ENCODE measurements at regions not wholly inside any gene's neighbourhood (a gene's known extent, or its start where the extent isn't known, plus 50 kb on each side); places are given as distances from the start of the nearest gene placed in this dataset.
"Not testable (repeated sequence)": the region's sequence is repeated elsewhere in the genome, so short reads cannot be mapped to it uniquely, and the experiment has no call there.

DNA sequence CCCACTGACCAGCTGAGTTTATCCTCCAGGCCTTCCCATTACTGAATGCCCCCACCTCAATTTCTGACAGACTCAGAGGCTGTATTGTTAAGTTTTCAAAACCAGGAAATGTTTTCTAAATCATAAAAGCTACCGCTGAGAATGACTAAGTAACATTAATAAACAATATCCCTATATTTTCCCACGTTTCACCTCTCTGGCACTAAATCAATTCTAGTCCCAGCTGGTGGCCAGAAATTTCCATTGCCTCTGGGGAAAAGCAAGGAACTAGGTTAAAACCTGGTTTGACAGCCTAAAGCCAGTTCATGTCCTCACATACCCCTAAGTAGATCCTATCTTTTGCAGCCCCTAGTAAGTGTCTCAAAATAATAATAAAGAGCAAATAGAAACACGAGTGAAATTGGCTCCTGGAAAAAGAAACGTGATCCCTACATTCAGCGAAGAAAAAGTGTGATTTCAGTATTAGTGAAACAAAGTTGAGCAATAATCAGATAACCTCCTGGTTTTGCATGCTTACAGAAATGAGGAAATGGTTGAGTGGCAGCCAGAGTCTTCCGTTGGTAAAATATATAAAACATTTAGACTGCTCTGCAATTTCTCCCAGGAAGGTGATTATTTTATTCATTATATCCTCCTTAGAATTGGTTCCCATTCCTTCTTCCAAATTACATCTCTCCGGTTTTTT lies 110.9 kb downstream of the ESM1 start:
- Mint-ChIP-seq H3K9me3 (no peaks in the 10 kb centered on the region), H3K4me1 (ENCODE audit: low read depth) (peaks cover 2% of the 10 kb centered on the region), H3K27ac (no peak overlapping the region), H3K36me3 (ENCODE audit: low read depth) (no peaks in the 10 kb centered on the region), H3K4me3 (no peak overlapping the region), H3K27me3 (ENCODE audit: low read depth) (peaks cover 74% of the 10 kb centered on the region)
- DNase-seq (ENCODE audit: low spot score) = no peak

DNA sequence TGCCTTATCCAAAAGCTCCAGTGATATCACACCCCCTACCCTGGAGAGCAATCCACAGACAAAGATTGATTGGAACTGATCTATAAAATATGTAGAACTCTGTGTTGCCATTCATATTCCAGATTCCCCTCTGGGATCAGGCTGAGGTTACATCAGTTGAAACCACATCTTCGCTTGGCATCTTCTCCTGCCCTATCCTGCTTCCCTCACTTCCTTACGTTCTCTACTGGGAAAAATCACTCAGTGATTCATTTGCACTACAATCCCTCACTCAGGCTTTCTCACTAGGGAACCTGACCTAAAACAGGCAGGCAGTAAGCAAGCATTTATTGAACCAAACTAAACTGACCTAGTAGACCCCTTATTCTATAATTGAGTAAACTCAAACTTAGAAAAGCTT lies 111.7 kb downstream of the ESM1 start:
- H3K27me3 Mint-ChIP-seq (ENCODE audit: low read depth) = peaks cover 77% of the 10 kb centered on the region
- H3K4me1 Mint-ChIP-seq (ENCODE audit: low read depth) = peaks cover 5% of the 10 kb centered on the region
- DNase-seq (ENCODE audit: low spot score) = no peak
- H3K36me3 Mint-ChIP-seq (ENCODE audit: low read depth) = no peaks in the 10 kb centered on the region
- H3K9me3 Mint-ChIP-seq = no peaks in the 10 kb centered on the region
- H3K27ac Mint-ChIP-seq = no peak overlapping the region
- no peak overlapping the region for H3K4me3 Mint-ChIP-seq

DNA sequence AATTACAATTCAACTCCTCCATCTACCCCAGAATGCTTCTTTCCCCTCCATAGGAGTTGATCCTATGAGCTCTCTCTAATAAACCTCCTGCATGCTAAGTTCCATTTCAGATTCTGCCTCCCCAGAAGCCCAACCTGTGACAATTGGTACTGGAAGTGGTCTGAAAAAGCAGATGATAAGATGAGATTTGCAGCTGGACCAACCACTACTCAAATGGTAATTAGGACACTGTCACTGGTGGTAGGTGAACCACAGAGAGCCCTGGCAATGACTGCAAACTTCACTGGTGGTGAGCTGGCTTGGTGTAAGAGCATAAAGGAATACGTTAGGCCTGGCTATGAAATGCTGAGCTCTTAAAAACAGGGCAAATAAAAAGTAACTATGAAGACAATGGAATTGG lies 112.6 kb downstream of the ESM1 start:
- Mint-ChIP-seq H3K36me3 (ENCODE audit: low read depth) (no peaks in the 10 kb centered on the region), H3K27ac (no peak overlapping the region), H3K27me3 (ENCODE audit: low read depth) (peaks cover 74% of the 10 kb centered on the region), H3K4me1 (ENCODE audit: low read depth) (peaks cover 12% of the 10 kb centered on the region), H3K4me3 (no peak overlapping the region), H3K9me3 (no peaks in the 10 kb centered on the region)
- DNase-seq (ENCODE audit: low spot score) = no peak

DNA sequence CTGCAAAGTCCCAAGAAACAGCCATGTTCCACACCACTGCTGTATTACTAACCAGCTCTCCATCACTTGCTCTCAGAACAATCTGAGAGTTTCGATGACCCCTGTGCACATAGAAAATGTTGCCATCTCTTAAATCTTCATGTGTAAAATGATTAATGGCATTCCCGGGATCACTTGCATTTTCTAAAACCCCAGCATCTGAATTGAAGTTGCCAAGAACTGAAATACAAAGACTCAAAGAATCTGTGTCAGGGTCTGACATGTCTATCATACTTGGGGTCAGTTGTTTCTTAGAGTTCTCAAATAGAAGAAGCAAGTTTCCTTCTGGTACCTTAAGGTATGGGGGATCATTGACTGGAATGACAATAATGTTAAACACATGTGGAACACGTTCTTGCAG lies 115.1 kb downstream of the ESM1 start:
- Mint-ChIP-seq H3K9me3 (no peaks in the 10 kb centered on the region), H3K27me3 (ENCODE audit: low read depth) (peaks cover 65% of the 10 kb centered on the region), H3K4me3 (no peak overlapping the region), H3K4me1 (ENCODE audit: low read depth) (peaks cover 15% of the 10 kb centered on the region), H3K27ac (no peak overlapping the region), H3K36me3 (ENCODE audit: low read depth) (no peaks in the 10 kb centered on the region)
- DNase-seq (ENCODE audit: low spot score) = no peak

DNA sequence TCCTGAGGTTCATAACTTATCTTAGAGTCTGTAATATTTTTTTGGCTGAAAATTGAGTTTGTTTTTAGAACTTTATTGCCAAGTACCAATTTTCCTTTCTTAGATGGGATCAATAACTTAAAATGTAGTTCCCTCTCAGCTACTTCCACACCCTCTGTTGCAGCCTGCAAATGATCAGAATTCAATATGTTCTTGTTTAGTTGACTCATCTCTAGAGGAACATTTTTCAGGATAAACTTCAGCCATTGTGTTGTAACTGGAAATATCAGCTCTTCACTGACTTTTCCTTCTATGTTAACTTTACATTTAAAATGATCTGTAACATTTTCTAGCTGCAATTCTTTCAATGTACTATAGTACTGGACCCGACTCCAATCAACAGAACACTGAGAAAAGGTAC lies 115.7 kb downstream of the ESM1 start:
- Mint-ChIP-seq H3K27ac (no peak overlapping the region), H3K36me3 (ENCODE audit: low read depth) (no peaks in the 10 kb centered on the region)
- DNase-seq (ENCODE audit: low spot score) = no peak

DNA sequence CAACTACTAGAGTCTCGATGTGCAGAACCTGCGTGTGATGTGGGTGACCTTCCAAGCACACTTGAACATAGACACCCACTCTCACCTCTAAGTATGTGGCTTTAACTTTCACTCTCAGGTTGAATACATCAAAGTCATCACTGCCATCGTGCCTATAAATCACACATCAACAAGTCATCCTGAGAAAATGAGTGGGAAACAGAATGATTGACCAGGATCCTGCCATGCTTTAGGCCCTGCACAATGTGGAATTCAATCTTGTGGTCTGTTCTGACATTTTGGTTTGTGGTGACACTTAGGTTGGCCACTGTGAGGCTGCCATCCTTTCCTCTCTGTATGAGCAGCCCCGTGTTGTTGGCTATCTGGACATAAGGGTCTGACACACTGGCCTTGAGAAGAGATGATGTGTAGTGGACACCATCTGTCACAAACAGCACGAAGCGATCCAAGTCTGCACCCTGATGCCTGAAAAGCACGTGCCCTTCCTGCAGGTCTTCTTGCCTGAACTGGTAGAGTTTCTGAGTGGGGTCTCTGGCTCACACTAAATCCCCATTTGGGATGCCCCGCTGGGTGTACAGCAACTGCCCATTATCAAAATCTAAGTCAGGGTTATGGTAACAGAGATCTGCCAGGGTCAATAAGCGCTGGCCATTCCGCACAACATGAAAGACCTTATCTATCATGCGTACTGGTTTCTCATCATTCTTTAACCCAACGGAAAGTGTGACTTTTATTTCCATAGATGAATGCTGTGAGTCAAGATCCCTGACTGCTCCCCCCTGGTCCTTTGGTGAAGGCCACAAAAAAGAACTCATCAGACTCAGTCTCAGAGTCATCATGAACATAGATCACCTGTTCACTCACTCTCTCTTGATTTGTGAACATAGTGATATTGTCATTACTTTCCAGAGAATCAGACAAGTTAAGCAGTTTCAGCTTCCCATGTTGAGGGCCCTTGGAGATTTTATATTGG lies 116.6 kb downstream of the ESM1 start:
- peaks cover 15% of the 10 kb centered on the region for H3K4me1 Mint-ChIP-seq (ENCODE audit: low read depth)
- no peak overlapping the region for H3K27ac Mint-ChIP-seq
- DNase-seq (ENCODE audit: low spot score) = peak; percentile 57
- H3K27me3 Mint-ChIP-seq (ENCODE audit: low read depth) = peaks cover 53% of the 10 kb centered on the region
- H3K4me3 Mint-ChIP-seq = no peak overlapping the region
- no peaks in the 10 kb centered on the region for H3K9me3 Mint-ChIP-seq
- H3K36me3 Mint-ChIP-seq (ENCODE audit: low read depth) = no peaks in the 10 kb centered on the region

More for the DNA sequence above, 115.7 kb downstream of the ESM1 start:
- Mint-ChIP-seq H3K9me3 (no peaks in the 10 kb centered on the region), H3K4me3 (no peak overlapping the region), H3K4me1 (ENCODE audit: low read depth) (peaks cover 15% of the 10 kb centered on the region), H3K27me3 (ENCODE audit: low read depth) (peaks cover 61% of the 10 kb centered on the region)

DNA sequence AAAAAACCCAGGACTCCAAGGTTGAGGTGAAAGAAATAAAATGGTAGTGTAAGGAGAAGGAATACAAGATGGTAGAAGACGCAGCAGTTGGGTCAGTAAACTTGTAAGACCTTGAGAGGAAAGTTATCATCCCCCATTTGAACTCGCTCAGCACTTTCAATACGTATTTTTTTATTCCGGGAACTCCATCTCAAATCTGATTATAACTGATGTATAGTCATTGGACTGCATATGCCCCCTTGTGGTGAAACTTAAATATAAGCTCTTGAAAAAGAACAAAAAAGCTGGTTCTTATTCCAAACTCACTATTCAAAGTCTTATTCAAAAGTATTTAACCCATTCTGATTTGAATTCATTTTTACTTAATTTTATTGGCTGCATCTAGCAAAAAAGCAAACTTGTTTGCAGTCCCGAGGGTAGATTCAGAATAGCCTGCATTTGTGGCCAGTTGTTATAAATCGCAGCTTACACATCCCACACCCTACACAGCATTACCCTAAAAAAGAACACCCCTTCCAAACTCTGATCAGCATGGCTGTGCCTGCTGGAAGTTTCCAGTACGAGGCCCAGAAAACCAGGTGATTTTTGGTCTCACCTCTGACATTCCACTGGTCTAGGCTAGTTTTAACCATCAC lies 118.0 kb downstream of the ESM1 start:
- Mint-ChIP-seq H3K36me3 (ENCODE audit: low read depth) (no peaks in the 10 kb centered on the region), H3K27ac (no peak overlapping the region), H3K4me1 (ENCODE audit: low read depth) (peaks cover 15% of the 10 kb centered on the region), H3K9me3 (no peaks in the 10 kb centered on the region), H3K4me3 (peak overlapping the region; percentile 2), H3K27me3 (ENCODE audit: low read depth) (peaks cover 52% of the 10 kb centered on the region)
- DNase-seq (ENCODE audit: low spot score) = no peak

DNA sequence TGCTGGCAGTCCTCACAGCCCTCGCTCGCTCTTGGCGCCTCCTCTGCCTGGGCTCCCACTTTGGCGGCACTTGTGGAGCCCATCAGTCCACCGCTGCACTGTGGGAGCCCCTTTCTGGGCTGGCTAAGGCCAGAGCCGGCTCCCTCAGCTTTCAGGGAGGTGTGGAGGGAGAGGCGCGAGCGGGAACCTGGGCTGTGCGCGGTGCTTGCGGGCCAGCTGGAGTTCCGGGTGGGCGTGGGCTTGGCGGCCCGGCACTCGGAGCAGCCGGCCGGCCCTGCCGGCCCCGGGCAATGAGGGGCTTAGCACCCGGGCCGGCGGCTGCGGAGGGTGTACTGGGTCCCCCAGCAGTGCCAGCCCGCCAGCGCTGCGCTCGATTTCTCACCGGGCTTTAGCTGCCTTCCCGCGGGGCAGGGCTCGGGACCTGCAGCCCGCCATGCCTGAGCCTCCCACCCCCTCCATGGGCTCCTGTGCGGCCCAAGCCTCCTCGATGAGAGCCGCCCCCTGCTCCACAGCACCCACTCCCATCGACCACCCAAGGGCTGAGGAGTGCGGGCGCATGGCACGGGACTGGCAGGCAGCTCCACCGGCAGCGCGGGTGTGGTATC lies 120.4 kb downstream of the ESM1 start:
- not testable (repeated sequence) for H3K4me3 Mint-ChIP-seq; DNase-seq (ENCODE audit: low spot score); H3K9me3 Mint-ChIP-seq; H3K36me3 Mint-ChIP-seq (ENCODE audit: low read depth); H3K27ac Mint-ChIP-seq
- Mint-ChIP-seq H3K4me1 (ENCODE audit: low read depth) (peaks cover 15% of the 10 kb centered on the region), H3K27me3 (ENCODE audit: low read depth) (peaks cover 44% of the 10 kb centered on the region)

DNA sequence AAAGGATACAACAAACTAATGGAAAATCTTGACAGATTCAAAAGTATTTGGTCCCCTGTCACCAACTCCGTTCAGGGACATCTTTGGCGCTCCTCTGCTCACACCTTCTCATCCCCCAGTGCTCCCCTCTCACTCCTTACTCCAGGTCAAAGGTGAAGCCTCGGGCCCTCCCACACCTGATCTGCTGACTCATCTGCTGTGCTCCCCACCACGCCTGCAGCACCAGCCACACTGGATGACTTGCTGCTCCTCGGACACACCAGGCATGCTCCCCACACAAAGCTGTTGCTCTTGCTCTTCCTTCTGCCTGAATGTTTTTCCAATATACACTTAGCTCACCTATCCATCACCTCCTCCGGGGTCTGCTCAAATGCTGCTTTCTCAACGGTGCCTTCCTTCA lies 123.4 kb downstream of the ESM1 start:
- Mint-ChIP-seq H3K27ac (no peak overlapping the region), H3K4me1 (ENCODE audit: low read depth) (peaks cover under 1% of the 10 kb centered on the region), H3K27me3 (ENCODE audit: low read depth) (peaks cover 39% of the 10 kb centered on the region), H3K36me3 (ENCODE audit: low read depth) (peaks cover 4% of the 10 kb centered on the region), H3K9me3 (peaks cover 30% of the 10 kb centered on the region), H3K4me3 (no peak overlapping the region)
- DNase-seq (ENCODE audit: low spot score) = no peak

DNA sequence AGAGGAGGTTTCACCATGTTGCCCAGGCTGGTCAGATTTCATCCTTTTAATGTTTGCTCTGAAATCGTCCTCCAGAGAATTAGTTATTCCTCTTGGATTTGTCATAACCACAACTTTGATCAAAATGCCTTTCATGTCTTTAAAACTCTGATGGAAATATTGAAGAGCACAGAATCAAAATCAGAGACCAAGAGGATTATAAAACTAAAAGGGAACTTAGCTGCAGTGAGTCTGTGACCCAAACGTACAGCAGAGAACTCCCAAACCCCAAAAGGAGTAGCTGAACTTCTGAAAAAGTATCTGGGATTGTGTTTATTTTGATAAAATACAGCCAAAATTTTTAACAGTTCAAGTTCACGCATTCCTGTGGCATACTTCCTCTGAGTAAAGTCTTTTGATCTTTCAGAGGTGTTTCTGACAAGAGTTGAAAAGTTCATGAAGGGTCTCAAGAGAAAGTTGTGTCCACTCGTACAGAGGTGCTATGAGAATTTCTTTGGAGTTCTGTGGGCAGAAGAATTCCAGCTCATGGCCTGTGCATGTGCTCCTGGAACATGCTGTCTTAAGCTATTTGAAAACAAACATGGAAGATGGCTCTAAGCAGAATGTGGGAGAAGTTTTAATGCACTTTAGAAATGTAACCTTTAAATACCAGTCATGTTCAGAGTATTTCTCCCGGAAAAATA lies 124.0 kb downstream of the ESM1 start:
- Mint-ChIP-seq H3K4me1 (ENCODE audit: low read depth) (no peaks in the 10 kb centered on the region), H3K27me3 (ENCODE audit: low read depth) (peaks cover 38% of the 10 kb centered on the region), H3K4me3 (no peak overlapping the region), H3K27ac (no peak overlapping the region), H3K9me3 (peaks cover 32% of the 10 kb centered on the region), H3K36me3 (ENCODE audit: low read depth) (peaks cover 4% of the 10 kb centered on the region)
- DNase-seq (ENCODE audit: low spot score) = no peak

DNA sequence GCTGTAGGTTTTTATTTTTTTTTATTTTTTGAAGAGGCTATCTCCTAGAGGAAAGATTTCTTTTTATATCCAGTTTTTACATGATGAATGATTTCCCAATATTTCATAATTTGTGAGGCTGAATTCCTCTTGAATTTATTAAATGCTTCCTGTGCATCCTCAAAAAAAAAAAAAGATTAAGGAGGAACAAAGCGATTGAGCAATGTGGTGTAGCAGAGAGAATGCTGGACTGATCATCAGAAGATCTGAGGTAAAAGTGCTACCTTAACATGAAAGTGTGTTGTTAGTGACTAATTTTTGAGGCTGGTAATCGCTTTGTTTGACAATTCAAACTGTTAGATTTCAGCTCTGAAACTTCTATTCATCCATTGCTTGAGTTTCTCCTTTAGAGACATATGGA lies 125.1 kb downstream of the ESM1 start:
- no peaks in the 10 kb centered on the region for H3K4me1 Mint-ChIP-seq (ENCODE audit: low read depth)
- H3K9me3 Mint-ChIP-seq = peaks cover 32% of the 10 kb centered on the region
- no peak for DNase-seq (ENCODE audit: low spot score)
- no peak overlapping the region for H3K4me3 Mint-ChIP-seq
- H3K27ac Mint-ChIP-seq = no peak overlapping the region
- peaks cover 36% of the 10 kb centered on the region for H3K27me3 Mint-ChIP-seq (ENCODE audit: low read depth)
- peaks cover 4% of the 10 kb centered on the region for H3K36me3 Mint-ChIP-seq (ENCODE audit: low read depth)

DNA sequence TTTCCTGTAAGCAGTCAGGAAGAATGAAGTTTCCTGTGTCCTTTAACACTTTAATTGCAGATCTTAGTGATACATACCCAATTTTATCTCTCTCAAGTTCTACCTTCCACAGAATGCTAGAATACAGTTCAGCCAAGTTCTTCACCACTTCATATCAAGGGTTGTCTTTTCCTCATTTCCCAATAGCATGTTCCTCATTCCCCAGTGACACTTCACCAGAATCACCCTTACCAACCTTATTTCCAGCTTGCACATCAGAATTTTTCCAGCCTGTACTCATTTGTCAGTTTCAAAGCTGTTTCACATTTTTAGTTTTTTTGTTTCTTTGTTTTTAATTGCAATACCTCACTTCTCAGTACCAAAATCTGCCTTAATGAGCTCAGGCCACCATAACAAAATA lies 126.1 kb downstream of the ESM1 start:
- Mint-ChIP-seq H3K4me1 (ENCODE audit: low read depth) (no peaks in the 10 kb centered on the region), H3K27ac (no peak overlapping the region), H3K4me3 (no peak overlapping the region), H3K36me3 (ENCODE audit: low read depth) (peaks cover 4% of the 10 kb centered on the region), H3K27me3 (ENCODE audit: low read depth) (peaks cover 36% of the 10 kb centered on the region), H3K9me3 (peaks cover 32% of the 10 kb centered on the region)
- DNase-seq (ENCODE audit: low spot score) = no peak

DNA sequence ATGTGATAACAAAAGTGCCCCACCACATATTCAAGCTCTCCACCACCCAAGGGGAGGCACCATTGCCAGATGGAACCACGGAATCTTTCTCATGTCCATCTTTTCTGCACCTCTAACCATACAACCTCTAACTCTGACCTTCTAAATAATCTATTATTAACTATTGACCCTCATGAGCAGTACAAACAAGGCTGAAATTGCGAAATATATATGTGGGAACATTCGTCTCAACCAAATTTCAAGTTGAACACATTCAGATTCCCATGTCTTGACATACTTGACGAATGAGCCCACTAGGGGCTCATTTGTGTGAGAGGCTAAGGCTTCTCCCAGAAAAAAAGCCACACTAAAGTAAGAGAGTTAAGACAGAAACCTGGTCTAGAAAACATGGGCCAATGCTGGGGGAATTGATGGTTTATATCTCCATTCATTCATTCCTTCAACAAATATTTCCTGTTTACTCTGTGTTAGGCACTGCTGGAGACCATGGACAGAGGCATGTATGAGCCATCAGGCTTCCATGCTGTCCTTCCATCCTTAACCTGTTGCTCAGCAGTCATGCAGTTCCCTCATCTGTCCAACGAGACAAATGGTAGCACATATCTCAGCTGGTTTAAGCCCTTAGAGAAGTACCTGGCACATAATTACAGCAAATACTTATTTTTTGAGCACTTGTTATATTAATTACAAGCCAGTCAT lies 130.4 kb downstream of the ESM1 start:
- Mint-ChIP-seq H3K4me1 (ENCODE audit: low read depth) (no peaks in the 10 kb centered on the region), H3K36me3 (ENCODE audit: low read depth) (peaks cover 4% of the 10 kb centered on the region), H3K4me3 (no peak overlapping the region), H3K27ac (no peak overlapping the region), H3K27me3 (ENCODE audit: low read depth) (peaks cover 26% of the 10 kb centered on the region), H3K9me3 (peaks cover 32% of the 10 kb centered on the region)
- DNase-seq (ENCODE audit: low spot score) = no peak

Measured in T-helper 2 cell treated with Interferon-gamma antibody and Interleukin-4, amounts not matched to agents 5 μg/mL and 100 μg/mL, for 36 hours (primary cell).